ENCODE measurements at regions not wholly inside any gene's neighbourhood (a gene's known extent, or its start where the extent isn't known, plus 50 kb on each side); places are given as distances from the start of the nearest gene placed in this dataset.

GRCh38 chr6:165760803-165761185, 97.8 kb upstream of the PDE10A start:
- Mint-ChIP-seq H3K27ac (no peak overlapping the region), H3K4me1 (no peaks in the 10 kb centered on the region), H3K9me3 (ENCODE audit: insufficient read depth) (peaks cover 5% of the 10 kb centered on the region), H3K4me3 (no peak overlapping the region), H3K27me3 (peaks cover 9% of the 10 kb centered on the region)
- CTCF ChIA-PET, result no interaction called here
- Histone ChIP-seq H3K4me1 (ENCODE audit: control insufficient read depth in 2 of 2, insufficient read depth in 2 of 2, low read length in 2 of 2) (no peaks in the 10 kb centered on the region), H4K20me1 (ENCODE audit: control insufficient read depth, insufficient read depth, low read length, poor library complexity, severe bottlenecking) (no peaks in the 10 kb centered on the region), H3K27ac (ENCODE audit: low read length in 2 of 2) (no peak overlapping the region), H3K4me3 (ENCODE audit: control extremely low read depth in 1 of 5, extremely low read depth in 1 of 5, insufficient read depth in 1 of 5, low read depth in 2 of 5, low read length in 4 of 5) (no peak overlapping the region), H3K79me2 (ENCODE audit: control insufficient read depth, insufficient read depth, low read length) (no peaks in the 10 kb centered on the region), H3K9me3 (ENCODE audit: control extremely low read depth in 1 of 3, control insufficient read depth in 2 of 3, insufficient read depth in 1 of 3, low read length in 2 of 3) (peaks cover 0 to 5% (median 0%) of the 10 kb centered on the region in 3 donors), H3K4me2 (replicated peaks; ENCODE audit: low read depth, low read length, poor library complexity, severe bottlenecking) (no peak overlapping the region), H3K9ac (ENCODE audit: low read length) (no peak overlapping the region), H3K36me3 (replicated peaks in 1 of 2; ENCODE audit: control extremely low read depth in 1 of 2, control insufficient read depth in 1 of 2, extremely low read depth in 1 of 2, insufficient read depth in 2 of 2, low read length in 1 of 2) (no peaks in the 10 kb centered on the region), H2AFZ (ENCODE audit: insufficient read depth, low read depth, low read length, poor library complexity, severe bottlenecking) (no peak overlapping the region), H3K27me3 (replicated peaks in 1 of 4; ENCODE audit: control extremely low read depth in 1 of 4, control insufficient read depth in 3 of 4, insufficient read depth in 4 of 4, low read length in 3 of 4) (no peaks in the 10 kb centered on the region)
- no peak for ATAC-seq (ENCODE audit: low read depth)
- 94% methylated on average over 8 of the region's 8 CpGs for WGBS (ENCODE audit: insufficient coverage)
- POLR2A ChIA-PET, result no interaction called here
- DNase-seq, result no peak
- intact Hi-C loops (cut with micrococcal nuclease), result no loop called here
- TF ChIP-seq CTCF (IDR thresholded peaks at IDR 0.05) (no peak), EZH2 (IDR thresholded peaks at IDR 0.05; ENCODE audit: borderline replicate concordance, insufficient read depth, low read depth, low read length, poor library complexity, severe bottlenecking) (no peak)

GRCh38 chr6:165760126-165760802, 97.2 kb upstream of the PDE10A start:
- no peak for ATAC-seq (ENCODE audit: low read depth)
- WGBS (ENCODE audit: insufficient coverage), result 48% methylated on average over 2 of the region's 7 CpGs
- Histone ChIP-seq H2AFZ (ENCODE audit: insufficient read depth, low read depth, low read length, poor library complexity, severe bottlenecking) (no peak overlapping the region), H4K20me1 (ENCODE audit: control insufficient read depth, insufficient read depth, low read length, poor library complexity, severe bottlenecking) (no peaks in the 10 kb centered on the region), H3K9ac (ENCODE audit: low read length) (no peak overlapping the region), H3K27ac (ENCODE audit: low read length in 2 of 2) (no peak overlapping the region), H3K36me3 (replicated peaks in 1 of 2; ENCODE audit: control extremely low read depth in 1 of 2, control insufficient read depth in 1 of 2, extremely low read depth in 1 of 2, insufficient read depth in 2 of 2, low read length in 1 of 2) (no peaks in the 10 kb centered on the region), H3K4me3 (ENCODE audit: control extremely low read depth in 1 of 5, extremely low read depth in 1 of 5, insufficient read depth in 1 of 5, low read depth in 2 of 5, low read length in 4 of 5) (no peak overlapping the region), H3K9me3 (ENCODE audit: control extremely low read depth in 1 of 3, control insufficient read depth in 2 of 3, insufficient read depth in 1 of 3, low read length in 2 of 3) (peaks cover 0 to 3% (median 0%) of the 10 kb centered on the region in 3 donors), H3K4me1 (ENCODE audit: control insufficient read depth in 2 of 2, insufficient read depth in 2 of 2, low read length in 2 of 2) (no peaks in the 10 kb centered on the region), H3K27me3 (replicated peaks in 1 of 4; ENCODE audit: control extremely low read depth in 1 of 4, control insufficient read depth in 3 of 4, insufficient read depth in 4 of 4, low read length in 3 of 4) (no peaks in the 10 kb centered on the region), H3K79me2 (ENCODE audit: control insufficient read depth, insufficient read depth, low read length) (no peaks in the 10 kb centered on the region), H3K4me2 (replicated peaks; ENCODE audit: low read depth, low read length, poor library complexity, severe bottlenecking) (no peak overlapping the region)
- no peak for DNase-seq
- peaks cover 12% of the 10 kb centered on the region for H3K27me3 Mint-ChIP-seq
- no peak overlapping the region for H3K4me3 Mint-ChIP-seq
- H3K9me3 Mint-ChIP-seq (ENCODE audit: insufficient read depth), result peaks cover 5% of the 10 kb centered on the region
- POLR2A ChIA-PET, result no interaction called here
- no peak overlapping the region for H3K27ac Mint-ChIP-seq
- intact Hi-C loops (cut with micrococcal nuclease), result no loop called here
- H3K4me1 Mint-ChIP-seq, result no peaks in the 10 kb centered on the region
- TF ChIP-seq EZH2 (IDR thresholded peaks at IDR 0.05; ENCODE audit: borderline replicate concordance, insufficient read depth, low read depth, low read length, poor library complexity, severe bottlenecking), result no peak
- no peak for TF ChIP-seq CTCF (IDR thresholded peaks at IDR 0.05)
- CTCF ChIA-PET, result no interaction called here

All from B cell (primary cell).